Panc1 (cell line): ENCODE measurements at regions not wholly inside any gene's neighbourhood (a gene's known extent, or its start where the extent isn't known, plus 50 kb on each side); places are given as distances from the start of the nearest gene placed in this dataset.
A peak's percentile ranks its signal among the peaks of the same experiment; 100 is the strongest.

Experiments used
- ATAC-seq: fragments of 200-7000 bp; cut with Tn5 transposase; 2 replicates; pipeline ENCODE4 v1.9.1; 2020; ENCODE audit warnings: mild to moderate bottlenecking, moderate library complexity
- BruUV-seq: library from RNA; stranded (reverse); fragments of 400-500 nt; replicated peaks from 2 replicates; lab custom pipeline; 2021; lab: Mats Ljungman, UMichigan
- CTCF ChIA-PET: fragments of 300-600 bp; sonication (Branson Sonifier 250); formaldehyde crosslinking; loops from one replicate; lab custom pipeline; 2022; ENCODE audit warnings: antibody characterized with exemption; lab: Charles Lee
- POLR2A ChIA-PET: fragments of 300-600 bp; sonication (Branson Sonifier 250); formaldehyde crosslinking; loops from one replicate; lab custom pipeline; 2022; ENCODE audit warnings: antibody characterized with exemption; lab: Charles Lee
- DNase-seq: peaks from one replicate; pipeline ENCODE4 v3.0.0-alpha.2; 2010; ENCODE audit warnings: low read depth, low spot score
- H3K27ac ChIP-seq: 2 replicates; pipeline ENCODE4 v1.5.1; 2011; ENCODE audit warnings: mild to moderate bottlenecking, low read length, inconsistent platforms
- H3K27me3 ChIP-seq: fragments of 200-500 bp; sonication (Bioruptor generic); 2 replicates; pipeline ENCODE4 v1.6.0; 2014; ENCODE audit warnings: low read length, inconsistent platforms; ENCODE audit not compliant: control insufficient read depth, insufficient read depth
- H3K36me3 ChIP-seq: fragments of 200-500 bp; sonication (Bioruptor generic); 2 replicates; pipeline ENCODE4 v1.5.1; 2014; ENCODE audit warnings: inconsistent platforms, mild to moderate bottlenecking, low read length, moderate library complexity; ENCODE audit not compliant: control insufficient read depth, insufficient read depth
- H3K4me1 ChIP-seq: 2 replicates; pipeline ENCODE4 v1.5.1; 2011; ENCODE audit warnings: inconsistent platforms, mild to moderate bottlenecking, low read length, moderate library complexity; ENCODE audit not compliant: control insufficient read depth, insufficient read depth
- H3K4me3 ChIP-seq, 2 experiments: 2 replicates each; pipeline ENCODE4 v1.5.1; 2011 to 2012; ENCODE audit warnings: low read depth in 2 of 2, low read length in 2 of 2, mild to moderate bottlenecking in 2 of 2, inconsistent platforms in 1 of 2, moderate library complexity in 1 of 2
- H3K9me3 ChIP-seq: fragments of 200-500 bp; sonication (Bioruptor generic); 2 replicates; pipeline ENCODE4 v1.5.1; 2014; ENCODE audit warnings: low read depth, mild to moderate bottlenecking, inconsistent platforms, low read length, moderate library complexity; ENCODE audit not compliant: control insufficient read depth, insufficient read depth
- POLR2AphosphoS5 ChIP-seq: IDR thresholded peaks from 2 replicates; pipeline ENCODE4 v1.6.1; 2012; ENCODE audit warnings: mild to moderate bottlenecking, low read depth, low read length, moderate library complexity
- REST ChIP-seq, 2 experiments: IDR thresholded peaks; 2 replicates each; pipeline ENCODE4 v1.6.1; 2011 to 2012; ENCODE audit warnings: low read depth in 2 of 2, control low read depth in 1 of 2, low read length in 1 of 2, mild to moderate bottlenecking in 1 of 2, moderate library complexity in 1 of 2; ENCODE audit not compliant: insufficient read depth in 1 of 2
- SIN3A ChIP-seq: IDR thresholded peaks from 2 replicates; pipeline ENCODE4 v1.6.1; 2012; ENCODE audit warnings: low read depth, mild to moderate bottlenecking, low read length, moderate library complexity, borderline replicate concordance; ENCODE audit not compliant: insufficient read depth
- TCF7L2 ChIP-seq: IDR thresholded peaks from 2 replicates; pipeline ENCODE4 v1.6.1; 2011; ENCODE audit warnings: mild to moderate bottlenecking, low read depth, low read length, inconsistent platforms
- in situ Hi-C: cut with HindIII; loops from 2 replicates; pipeline ENCODE4 v1.10.0; 2016; ENCODE audit warnings: low sequenced_read_pairs, low pct_unique_long_range_greater_than_20kb
- intact Hi-C: fragments of 100-400 bp; cut with micrococcal nuclease; formaldehyde crosslinking; loops from one replicate; pipeline ENCODE4 v1.10.0; 2022; ENCODE audit not compliant: unreplicated experiment
- TF ChIP-seq, protein P1 (sequence below): fragments of 450-650 bp; IDR thresholded peaks from 2 replicates; pipeline ENCODE4 v1.5.1; 2017; ENCODE audit warnings: mild to moderate bottlenecking

- Histone ChIP-seq H3K4me1 (no peaks in the 10 kb centered on the region), H3K27ac (no peak overlapping the region), H3K36me3 (no peaks in the 10 kb centered on the region), H3K9me3 (no peaks in the 10 kb centered on the region; the same call in 1 of the 2 replicates), H3K27me3 (no peaks in the 10 kb centered on the region), H3K4me3 (no peak overlapping the region)
- DNase-seq (no peak), ATAC-seq (peak; percentile 89)
- CTCF ChIA-PET: no interaction called here
- POLR2A ChIA-PET: no interaction called here
- TF ChIP-seq POLR2AphosphoS5 (no peak), REST (IDR thresholded peaks at IDR 0.05; ENCODE audit: insufficient read depth in 1 of 2, low read depth in 2 of 2, low read length in 1 of 2) (no peak), TCF7L2 (no peak)
- TF ChIP-seq, protein P1, sequence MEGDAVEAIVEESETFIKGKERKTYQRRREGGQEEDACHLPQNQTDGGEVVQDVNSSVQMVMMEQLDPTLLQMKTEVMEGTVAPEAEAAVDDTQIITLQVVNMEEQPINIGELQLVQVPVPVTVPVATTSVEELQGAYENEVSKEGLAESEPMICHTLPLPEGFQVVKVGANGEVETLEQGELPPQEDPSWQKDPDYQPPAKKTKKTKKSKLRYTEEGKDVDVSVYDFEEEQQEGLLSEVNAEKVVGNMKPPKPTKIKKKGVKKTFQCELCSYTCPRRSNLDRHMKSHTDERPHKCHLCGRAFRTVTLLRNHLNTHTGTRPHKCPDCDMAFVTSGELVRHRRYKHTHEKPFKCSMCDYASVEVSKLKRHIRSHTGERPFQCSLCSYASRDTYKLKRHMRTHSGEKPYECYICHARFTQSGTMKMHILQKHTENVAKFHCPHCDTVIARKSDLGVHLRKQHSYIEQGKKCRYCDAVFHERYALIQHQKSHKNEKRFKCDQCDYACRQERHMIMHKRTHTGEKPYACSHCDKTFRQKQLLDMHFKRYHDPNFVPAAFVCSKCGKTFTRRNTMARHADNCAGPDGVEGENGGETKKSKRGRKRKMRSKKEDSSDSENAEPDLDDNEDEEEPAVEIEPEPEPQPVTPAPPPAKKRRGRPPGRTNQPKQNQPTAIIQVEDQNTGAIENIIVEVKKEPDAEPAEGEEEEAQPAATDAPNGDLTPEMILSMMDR: no peak
- intact Hi-C loops (no loop called here), in situ Hi-C loops (no loop called here)
- BruUV-seq: no TSS peak
These were observed 270.0 kb upstream of the PEX5L start for GRCh38 chr3:180306691-180307090.

GRCh38 chr3:180311242-180311641 is 274.5 kb upstream of the PEX5L start:
- H3K27ac ChIP-seq: no peak overlapping the region
- H3K36me3 ChIP-seq: no peaks in the 10 kb centered on the region
- no peaks in the 10 kb centered on the region for H3K27me3 ChIP-seq
- ChIA-PET POLR2A (no interaction called here), CTCF (no interaction called here)
- ATAC-seq (no peak), DNase-seq (no peak)
- TF ChIP-seq, protein P1: no peak
- no peak for TF ChIP-seq REST (IDR thresholded peaks at IDR 0.05; ENCODE audit: insufficient read depth in 1 of 2, low read depth in 2 of 2, low read length in 1 of 2)
- no peak for TF ChIP-seq TCF7L2
- TF ChIP-seq POLR2AphosphoS5: no peak
- no peak for TF ChIP-seq SIN3A
- in situ Hi-C loops (no loop called here), intact Hi-C loops (no loop called here)
- BruUV-seq: no TSS peak
- H3K9me3 ChIP-seq: no peaks in the 10 kb centered on the region
- no peaks in the 10 kb centered on the region for H3K4me1 ChIP-seq
- H3K4me3 ChIP-seq: no peak overlapping the region
